ENCODE measurements at regions not wholly inside any gene's neighbourhood (a gene's known extent, or its start where the extent isn't known, plus 50 kb on each side); places are given as distances from the start of the nearest gene placed in this dataset.

- WGBS (ENCODE audit: low lambda C conversion rate), result 29% methylated on average over 2 of the region's 2 CpGs
- Histone ChIP-seq H3K27me3 (ENCODE audit: control insufficient read depth in 1 of 2, insufficient read depth in 2 of 2, low read length in 2 of 2) (no peaks in the 10 kb centered on the region), H3K4me1 (ENCODE audit: insufficient read depth, low read length) (no peaks in the 10 kb centered on the region), H3K4me2 (ENCODE audit: low read depth, low read length) (no peak overlapping the region), H2AFZ (ENCODE audit: low read length) (no peak overlapping the region), H3K36me3 (replicated peaks in 1 of 2; ENCODE audit: control insufficient read depth in 1 of 2, insufficient read depth in 2 of 2, low read length in 2 of 2) (no peaks in the 10 kb centered on the region), H3K9ac (ENCODE audit: insufficient read depth, low read depth, low read length) (no peak overlapping the region), H3K9me3 (ENCODE audit: low read length) (no peaks in the 10 kb centered on the region), H4K20me1 (ENCODE audit: insufficient read depth, low read length) (no peaks in the 10 kb centered on the region), H3K4me3 (replicated peaks in 1 of 3; ENCODE audit: insufficient read depth in 1 of 3, low read depth in 2 of 3, low read length in 3 of 3) (no peak overlapping the region), H3K79me2 (ENCODE audit: insufficient read depth, low read length) (no peaks in the 10 kb centered on the region), H3K27ac (ENCODE audit: extremely low read length, insufficient read depth, low read length) (no peak overlapping the region)
- DNase-seq (ENCODE audit: low spot score) (no peak), ATAC-seq (no peak), FAIRE-seq (no peak)
- BruUV-seq (replicated peaks), result no TSS peak
- intact Hi-C loops (cut with micrococcal nuclease; ENCODE audit: unreplicated experiment) (no loop called here), in situ Hi-C loops (cut with HindIII; ENCODE audit: extremely low pct_ligation_motif_present, low pct_unique_long_range_greater_than_20kb) (loop anchor here (25.0 kb wide), 1 partner anchor 452 kb away; the partner anchor contains the start of gene GBP3)
- TF ChIP-seq SP140L (CRISPR knock-in tag; IDR thresholded peaks at IDR 0.05; ENCODE audit: borderline replicate concordance), result no peak
- no peak for TF ChIP-seq ZNF335 (CRISPR knock-in tag; IDR thresholded peaks at IDR 0.05)
- TF ChIP-seq KAT7 (CRISPR knock-in tag; IDR thresholded peaks at IDR 0.05; ENCODE audit: borderline replicate concordance), result no peak
- no peak for TF ChIP-seq SKI (IDR thresholded peaks at IDR 0.05; ENCODE audit: partially characterized antibody)
- TF ChIP-seq SMAD3 (CRISPR knock-in tag; IDR thresholded peaks at IDR 0.05), result no peak
- TF ChIP-seq MAFK (conservative IDR thresholded peaks at IDR 0.05 in 1 of 2, IDR thresholded peaks at IDR 0.05 in 1 of 2; ENCODE audit: low read length in 2 of 2), result no peak
- TF ChIP-seq CHD2 (IDR thresholded peaks at IDR 0.05; ENCODE audit: low read depth, low read length), result no peak
- no peak for TF ChIP-seq ATM (IDR thresholded peaks at IDR 0.05; ENCODE audit: borderline replicate concordance)
- no peak for TF ChIP-seq SSRP1 (CRISPR knock-in tag; IDR thresholded peaks at IDR 0.05)
- TF ChIP-seq SYNCRIP (IDR thresholded peaks at IDR 0.05; ENCODE audit: insufficient read depth, low read depth, low read length), result no peak
- TF ChIP-seq TBX2 (CRISPR knock-in tag; IDR thresholded peaks at IDR 0.05; ENCODE audit: borderline replicate concordance), result no peak
- TF ChIP-seq ZNF558 (CRISPR knock-in tag; IDR thresholded peaks at IDR 0.05; ENCODE audit: borderline replicate concordance), result no peak
- TF ChIP-seq ATF4 (CRISPR knock-in tag; IDR thresholded peaks at IDR 0.05), result no peak
- TF ChIP-seq ZMYM4 (CRISPR knock-in tag; IDR thresholded peaks at IDR 0.05), result no peak
- no peak for TF ChIP-seq MED1 (CRISPR knock-in tag; IDR thresholded peaks at IDR 0.05)
- no peak for TF ChIP-seq BCL6 (CRISPR knock-in tag; IDR thresholded peaks at IDR 0.05)
- TF ChIP-seq, protein P1, sequence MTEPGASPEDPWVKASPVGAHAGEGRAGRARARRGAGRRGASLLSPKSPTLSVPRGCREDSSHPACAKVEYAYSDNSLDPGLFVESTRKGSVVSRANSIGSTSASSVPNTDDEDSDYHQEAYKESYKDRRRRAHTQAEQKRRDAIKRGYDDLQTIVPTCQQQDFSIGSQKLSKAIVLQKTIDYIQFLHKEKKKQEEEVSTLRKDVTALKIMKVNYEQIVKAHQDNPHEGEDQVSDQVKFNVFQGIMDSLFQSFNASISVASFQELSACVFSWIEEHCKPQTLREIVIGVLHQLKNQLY (CRISPR knock-in tag; IDR thresholded peaks at IDR 0.05), result no peak
- no peak for TF ChIP-seq ZNF496 (CRISPR knock-in tag; IDR thresholded peaks at IDR 0.05; ENCODE audit: insufficient replicate concordance)
- TF ChIP-seq, protein P2, sequence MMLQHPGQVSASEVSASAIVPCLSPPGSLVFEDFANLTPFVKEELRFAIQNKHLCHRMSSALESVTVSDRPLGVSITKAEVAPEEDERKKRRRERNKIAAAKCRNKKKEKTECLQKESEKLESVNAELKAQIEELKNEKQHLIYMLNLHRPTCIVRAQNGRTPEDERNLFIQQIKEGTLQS (CRISPR knock-in tag; IDR thresholded peaks at IDR 0.05), result no peak
- CTCF ChIA-PET (ENCODE audit: low intra/inter-chr PET ratio, low total read pairs), result no interaction called here
- POLR2A ChIA-PET, result no interaction called here
Observed at GRCh38 chr1:89464008-89464407, 60.6 kb upstream of the LRRC8B start.

Data from HepG2 (cell line).